ENCODE measurements at regions not wholly inside any gene's neighbourhood (a gene's known extent, or its start where the extent isn't known, plus 50 kb on each side); places are given as distances from the start of the nearest gene placed in this dataset.
"Not testable (repeated sequence)": the region's sequence is repeated elsewhere in the genome, so short reads cannot be mapped to it uniquely, and the experiment has no call there.

- DNase-seq (ENCODE audit: low read depth in 2 of 2), result no peak
Measured at GRCh38 chr6:27854421-27854820, 57.8 kb downstream of the OR2B2 start.

DNA sequence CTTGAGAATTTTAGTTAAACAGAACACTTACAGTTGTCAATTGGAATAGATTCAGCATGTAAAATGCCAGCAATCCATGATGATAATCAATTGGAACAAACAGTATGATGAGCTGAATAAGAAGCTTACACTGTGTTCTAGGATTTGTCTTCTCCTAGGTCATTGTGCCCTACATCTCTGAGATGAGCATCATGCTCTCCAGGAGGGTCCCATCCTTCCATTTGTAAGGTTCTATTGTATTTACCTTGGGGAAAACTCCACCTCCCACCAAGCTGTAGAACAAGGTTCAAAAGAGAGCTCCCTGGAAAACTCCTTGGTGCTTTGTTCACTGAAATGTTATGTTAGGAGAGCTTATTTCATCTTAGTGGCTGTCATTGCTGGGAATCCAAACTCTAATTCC, 60.8 kb downstream of the OR2B2 start:
- no peak for DNase-seq (ENCODE audit: low read depth in 2 of 2)

- not testable (repeated sequence) for DNase-seq (ENCODE audit: low read depth in 2 of 2)
Measured at GRCh38 chr6:27849001-27849400, 63.2 kb downstream of the OR2B2 start.

DNA sequence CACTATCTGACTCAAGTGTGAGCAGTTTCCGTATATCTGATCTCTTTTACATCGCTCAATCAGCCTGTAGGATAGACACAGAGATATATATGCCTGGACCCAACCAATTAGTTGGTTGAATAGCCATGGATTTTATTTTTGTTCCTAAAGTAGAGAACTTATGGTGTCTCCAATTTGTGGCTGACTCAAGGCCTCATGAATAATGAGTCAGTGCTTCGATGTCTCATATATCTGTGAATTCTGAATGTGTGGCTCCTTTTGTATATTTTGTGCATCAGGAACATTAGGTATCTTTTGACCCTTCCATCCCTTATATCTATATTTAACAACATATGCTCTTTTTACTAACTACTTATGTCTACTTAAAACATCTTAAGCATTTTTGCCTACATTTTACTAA, 64.5 kb downstream of the OR2B2 start:
- DNase-seq (ENCODE audit: low read depth in 2 of 2), result no peak

- DNase-seq (ENCODE audit: low read depth in 2 of 2), result no peak
Measured at GRCh38 chr6:27840572-27840971, 71.6 kb downstream of the OR2B2 start.

GRCh38 chr6:27839626-27840475, 72.3 kb downstream of the OR2B2 start:
- DNase-seq (ENCODE audit: low read depth in 2 of 2), result no peak

DNA sequence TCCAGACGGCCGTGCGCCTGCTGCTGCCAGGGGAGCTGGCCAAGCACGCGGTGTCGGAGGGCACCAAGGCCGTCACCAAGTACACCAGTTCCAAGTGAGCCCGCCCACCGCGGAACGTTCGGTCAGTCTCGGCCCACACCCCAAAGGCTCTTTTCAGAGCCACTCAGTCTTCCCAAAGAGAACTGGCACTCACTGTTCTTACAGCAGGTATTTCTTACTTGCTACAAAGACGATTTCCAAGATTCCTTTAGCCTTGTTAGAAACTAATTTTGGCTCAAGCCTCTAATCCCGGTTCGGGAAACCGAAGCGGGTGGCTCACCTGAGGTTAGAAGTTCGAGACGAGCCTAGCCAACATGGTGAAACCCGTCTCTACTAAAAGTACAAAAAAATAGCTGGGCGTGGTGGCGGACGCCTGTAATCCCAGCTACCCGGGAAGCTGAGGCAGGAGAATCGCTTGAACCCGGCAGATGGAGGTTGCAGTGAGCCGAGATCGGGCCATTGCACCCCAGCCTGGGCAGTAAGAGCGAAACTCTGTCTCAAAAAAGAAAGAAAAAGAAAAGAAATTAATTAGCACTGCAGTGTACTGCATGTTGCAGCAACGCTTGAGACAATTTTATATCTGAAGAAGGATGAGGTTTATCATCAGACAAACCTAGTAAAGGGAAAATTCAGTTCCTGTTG, 73.1 kb downstream of the OR2B2 start:
- peak in 1 of 2 donors; percentile 44 for DNase-seq (ENCODE audit: low read depth in 2 of 2)

- peak; percentile 57 to 74 for DNase-seq (ENCODE audit: low read depth in 2 of 2)
Measured at GRCh38 chr6:27838058-27838944, 73.9 kb downstream of the OR2B2 start.

DNA sequence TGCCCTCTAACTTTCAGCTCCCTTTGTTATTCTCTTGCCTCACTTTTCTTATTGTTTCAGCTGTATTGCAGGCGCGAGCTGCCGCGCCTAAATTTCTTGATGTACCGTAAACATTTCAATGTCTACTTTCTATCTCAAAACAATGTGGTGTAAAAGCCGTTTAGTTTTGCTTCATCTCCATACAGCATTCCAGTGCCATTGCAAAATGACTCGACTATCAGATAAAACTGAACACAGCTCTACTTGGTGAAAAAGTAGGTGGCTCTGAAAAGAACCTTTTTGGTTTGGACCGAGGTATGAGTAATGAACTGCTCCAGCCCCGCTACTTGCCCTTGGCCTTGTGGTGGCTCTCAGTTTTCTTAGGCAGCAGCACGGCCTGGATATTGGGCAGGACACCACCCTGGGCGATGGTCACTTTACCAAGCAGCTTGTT, 74.6 kb downstream of the OR2B2 start:
- no peak for DNase-seq (ENCODE audit: low read depth in 2 of 2)

- peak; percentile 42 to 49 for DNase-seq (ENCODE audit: low read depth in 2 of 2)
Measured at GRCh38 chr6:27836783-27837624, 75.2 kb downstream of the OR2B2 start.

GRCh38 chr6:27836141-27836782, 75.9 kb downstream of the OR2B2 start:
- DNase-seq (ENCODE audit: low read depth in 2 of 2), result no peak

- no peak for DNase-seq (ENCODE audit: low read depth in 2 of 2)
Measured at GRCh38 chr6:27834879-27835549, 77.2 kb downstream of the OR2B2 start.

DNA sequence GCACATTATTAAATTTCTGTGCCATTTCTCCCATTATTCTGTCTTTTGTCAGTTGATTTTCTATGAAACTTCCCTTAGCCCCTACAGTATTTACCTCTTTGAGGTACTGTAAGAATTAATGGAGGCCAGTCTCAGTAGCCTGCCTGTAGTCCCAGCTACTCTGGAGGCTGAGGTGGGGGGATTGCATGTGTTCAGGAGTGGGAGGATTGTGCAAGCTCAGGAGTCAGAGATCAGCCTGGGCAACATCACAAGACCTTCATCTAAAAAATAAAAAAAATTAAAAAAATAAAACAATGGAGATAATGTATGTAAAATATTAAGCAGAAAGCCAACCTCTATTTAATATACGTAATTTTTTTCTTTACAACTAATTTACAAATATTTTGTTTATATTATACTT, 77.8 kb downstream of the OR2B2 start:
- DNase-seq (ENCODE audit: low read depth in 2 of 2), result no peak

- peak in 1 of 2 donors; percentile 71 for DNase-seq (ENCODE audit: low read depth in 2 of 2)
Measured at GRCh38 chr6:27831434-27832081, 80.6 kb downstream of the OR2B2 start.

DNA sequence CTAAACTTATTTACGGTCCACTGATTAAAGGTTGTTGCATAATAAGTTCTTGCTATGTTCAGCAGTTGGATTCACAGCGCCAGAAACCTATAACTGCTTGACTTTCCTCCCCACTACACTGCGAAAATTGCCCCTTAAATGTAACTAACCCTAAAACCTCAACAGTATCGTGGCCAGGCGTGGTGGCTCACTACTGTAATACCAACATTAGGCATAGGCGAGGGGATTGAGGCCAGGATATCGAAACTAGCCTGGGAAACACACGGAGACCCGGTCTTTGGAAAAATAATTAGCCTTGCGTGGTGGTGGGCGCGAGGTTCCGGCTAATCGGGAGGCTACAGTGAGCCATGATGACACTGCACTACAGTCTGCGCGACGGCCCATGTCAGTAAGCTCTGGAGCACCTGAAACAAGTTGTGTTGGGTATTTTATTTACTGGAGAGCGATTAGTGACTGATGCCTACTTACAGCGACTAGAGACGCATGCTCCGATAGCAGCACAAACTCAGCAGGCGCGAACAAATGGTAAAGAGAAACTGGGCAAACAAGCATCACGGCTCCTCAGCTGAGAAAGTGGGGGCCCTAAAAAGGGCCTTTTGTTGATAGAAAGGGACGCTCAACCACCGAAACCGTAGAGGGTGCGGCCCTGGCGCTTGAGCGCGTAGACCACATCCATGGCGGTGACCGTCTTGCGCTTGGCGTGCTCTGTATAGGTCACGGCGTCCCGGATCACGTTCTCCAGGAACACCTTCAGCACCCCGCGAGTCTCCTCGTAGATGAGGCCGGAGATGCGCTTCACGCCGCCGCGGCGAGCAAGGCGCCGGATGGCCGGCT, 81.4 kb downstream of the OR2B2 start:
- peak in 1 of 2 donors; percentile 38 for DNase-seq (ENCODE audit: low read depth in 2 of 2)

- no peak for DNase-seq (ENCODE audit: low read depth in 2 of 2)
Measured at GRCh38 chr6:27830212-27830599, 82.0 kb downstream of the OR2B2 start.

DNA sequence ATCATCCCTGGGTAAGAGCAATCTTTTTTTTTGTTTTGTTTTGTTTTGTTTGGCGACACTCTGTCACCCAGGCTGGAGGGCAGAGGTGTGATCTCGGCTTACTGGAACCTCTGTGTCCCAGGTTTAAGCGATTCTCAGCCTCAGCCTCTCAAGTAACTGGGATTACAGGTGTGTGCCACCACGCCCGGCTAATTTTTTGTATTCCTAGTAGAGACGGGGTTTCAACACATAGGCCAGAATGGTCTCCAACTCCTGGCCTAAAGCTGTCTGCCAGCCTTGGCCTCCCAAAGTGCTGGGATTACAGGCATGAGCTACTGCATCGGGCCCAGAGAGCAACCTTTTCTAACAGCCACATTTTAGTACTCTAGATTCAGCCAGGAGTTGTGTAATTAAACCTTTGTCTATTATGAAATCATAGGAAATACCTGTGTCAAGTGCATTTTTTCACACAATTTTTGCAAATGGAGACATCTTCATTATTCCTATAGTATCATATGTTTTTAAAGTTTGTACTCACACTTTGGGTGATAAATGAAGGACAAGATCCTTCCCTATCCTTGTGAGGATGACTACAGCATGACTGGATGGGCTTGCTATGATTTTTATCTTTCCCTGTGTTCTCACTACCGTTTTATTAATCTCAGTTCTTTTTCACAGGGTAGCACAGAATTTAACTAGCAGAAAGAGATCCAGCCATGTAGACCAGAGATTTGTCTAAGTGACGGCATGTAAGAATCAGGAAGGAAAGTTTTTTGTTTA, 82.6 kb downstream of the OR2B2 start:
- no peak for DNase-seq (ENCODE audit: low read depth in 2 of 2)

- not testable (repeated sequence) for DNase-seq (ENCODE audit: low read depth in 2 of 2)
Measured at GRCh38 chr6:27827477-27827876, 84.7 kb downstream of the OR2B2 start.

All from stimulated activated CD4-positive, alpha-beta T cell treated with anti-CD3 and anti-CD28 coated beads, Interleukin-4, amount 100 ng/mL, for 48 hours (primary cell).